IPS-NIHi11 (cell line): ENCODE measurements at regions not wholly inside any gene's neighbourhood (a gene's known extent, or its start where the extent isn't known, plus 50 kb on each side); places are given as distances from the start of the nearest gene placed in this dataset.
A peak's percentile ranks its signal among the peaks of the same experiment; 100 is the strongest.

Source experiments
- DNase-seq: peaks from one replicate; pipeline ENCODE4 v3.0.0; 2012; ENCODE audit warnings: mixed read lengths, low spot score

GRCh38 chr14:58947814-58948445 lies 240.5 kb upstream of the DAAM1 start:
- DNase-seq = no peak

DNA sequence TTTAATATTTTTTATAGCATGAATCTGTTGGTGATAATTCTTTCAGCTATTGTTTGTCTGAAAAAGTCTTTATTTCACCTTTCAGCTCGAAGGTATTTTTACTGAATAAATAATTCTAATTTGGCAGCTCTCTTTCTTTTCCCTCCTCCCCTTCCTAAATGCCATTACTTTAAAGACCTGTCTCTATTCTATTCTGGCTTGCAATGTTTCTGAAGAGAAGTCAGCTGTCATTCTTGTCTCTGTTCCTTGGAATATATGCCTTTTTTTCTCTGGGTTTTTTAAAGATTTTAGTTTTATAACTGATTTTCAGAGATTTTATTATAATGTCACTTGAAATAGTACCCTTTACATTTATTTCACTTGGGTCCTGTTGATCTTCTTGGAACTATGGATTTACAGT lies 237.9 kb upstream of the DAAM1 start:
- no peak for DNase-seq

DNA sequence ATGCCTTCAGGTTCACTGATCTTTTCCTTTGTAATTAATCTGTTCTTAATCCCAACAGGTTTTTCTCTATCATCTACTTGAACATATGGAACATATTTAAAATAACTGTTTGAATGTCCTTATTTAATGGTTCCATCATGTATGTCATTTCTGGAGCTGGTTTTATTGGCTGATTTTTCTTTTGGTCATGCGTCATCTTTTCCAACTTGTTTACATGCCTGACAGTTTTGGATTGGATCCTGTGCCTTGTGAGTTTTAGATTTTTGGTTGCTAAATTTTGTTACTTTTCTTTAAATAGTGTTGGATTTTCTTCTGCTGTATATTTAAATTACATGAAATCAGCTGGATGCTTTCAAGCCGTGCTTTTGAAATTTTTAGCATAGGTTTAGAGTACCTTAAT lies 237.3 kb upstream of the DAAM1 start:
- DNase-seq = no peak

GRCh38 chr14:58954052-58954451 lies 234.4 kb upstream of the DAAM1 start:
- DNase-seq = no peak

GRCh38 chr14:58954901-58955861 lies 233.3 kb upstream of the DAAM1 start:
- no peak for DNase-seq

DNA sequence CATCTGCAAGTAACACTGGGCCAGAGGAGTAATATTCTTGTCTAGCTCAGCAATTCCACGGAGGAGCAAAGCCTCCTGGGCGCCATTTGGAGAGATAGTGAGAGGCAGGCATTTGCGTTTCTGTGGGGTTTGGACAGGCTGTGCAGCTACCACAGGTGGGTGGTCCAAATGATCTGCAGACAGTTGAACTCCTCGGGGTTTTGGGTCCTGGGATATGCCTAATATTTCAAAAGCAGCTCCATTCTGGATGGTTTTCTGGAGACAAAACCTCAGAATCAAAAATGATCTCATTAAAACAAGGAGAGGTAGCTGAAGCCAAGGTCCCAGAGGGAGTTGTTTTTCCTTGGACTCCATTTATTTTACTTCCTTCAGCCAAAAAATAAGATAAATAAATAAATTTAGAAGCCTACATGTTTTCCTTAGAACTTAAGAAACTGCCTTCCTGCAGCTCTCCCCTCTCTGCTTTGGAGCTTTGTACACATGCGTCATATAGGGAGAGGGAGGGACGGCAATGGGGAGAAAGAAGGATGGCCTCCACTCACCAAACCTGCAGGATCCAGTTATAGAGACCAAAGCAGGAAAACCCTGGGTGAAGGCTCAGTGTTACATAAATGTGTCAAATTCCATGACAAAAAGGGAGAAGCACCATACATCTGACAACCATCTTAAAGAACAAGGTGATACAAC lies 227.3 kb upstream of the DAAM1 start:
- no peak for DNase-seq

DNA sequence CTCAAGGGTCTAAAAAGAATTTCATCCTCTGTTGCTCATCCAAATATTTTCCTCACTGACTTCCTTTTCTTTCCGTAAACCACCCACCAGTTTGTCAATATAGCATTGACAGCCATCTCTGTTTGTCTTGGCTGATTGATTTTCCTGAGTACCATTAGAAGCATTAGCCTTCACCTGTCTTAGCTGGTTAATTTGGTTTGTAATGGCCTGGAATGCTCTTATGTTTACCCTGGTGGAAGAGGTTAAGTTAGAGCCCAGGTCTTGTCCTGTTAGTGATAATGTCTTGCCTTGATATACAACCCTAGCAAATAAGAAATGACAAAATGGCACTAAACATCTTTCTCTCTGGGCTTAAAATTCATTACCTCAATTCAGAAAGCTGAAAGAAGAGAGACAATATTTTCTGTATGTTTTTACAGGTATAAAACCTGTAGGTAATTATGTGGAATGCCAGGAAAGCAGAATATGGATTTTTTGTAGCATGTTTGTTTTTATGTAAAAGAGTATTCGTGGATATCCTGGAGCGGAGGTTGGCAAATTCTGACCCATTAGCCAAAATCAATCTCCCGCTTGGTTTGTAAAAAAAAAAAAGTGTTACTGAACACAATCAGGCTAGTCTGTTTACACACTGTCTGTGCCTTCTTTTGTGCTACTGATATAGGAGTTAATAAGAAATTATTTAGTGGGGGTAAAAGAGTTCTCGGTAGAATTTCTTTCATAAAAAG lies 224.4 kb upstream of the DAAM1 start:
- no peak for DNase-seq

GRCh38 chr14:58964598-58964928 lies 223.9 kb upstream of the DAAM1 start:
- DNase-seq = no peak

GRCh38 chr14:58965601-58966000 lies 222.9 kb upstream of the DAAM1 start:
- DNase-seq = no peak

DNA sequence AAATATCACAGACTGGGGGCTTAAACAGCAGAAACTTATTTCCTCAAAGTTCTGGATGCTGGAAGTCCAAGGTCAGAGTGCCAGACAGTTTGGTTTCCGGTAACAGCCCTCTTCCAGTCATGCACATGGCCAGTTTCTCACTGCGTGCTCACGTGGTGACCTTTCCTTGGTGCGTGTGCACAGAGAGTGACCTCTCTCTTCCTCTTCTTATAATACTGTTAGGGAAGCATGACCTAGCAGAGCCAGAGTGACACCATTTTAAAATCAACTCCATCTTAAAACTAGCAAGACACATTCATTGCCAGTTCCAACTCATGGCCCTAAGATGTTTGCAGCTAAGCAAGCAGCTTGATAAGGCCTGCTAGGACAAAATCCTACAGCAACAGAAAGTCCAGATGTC lies 221.5 kb upstream of the DAAM1 start:
- DNase-seq = no peak

DNA sequence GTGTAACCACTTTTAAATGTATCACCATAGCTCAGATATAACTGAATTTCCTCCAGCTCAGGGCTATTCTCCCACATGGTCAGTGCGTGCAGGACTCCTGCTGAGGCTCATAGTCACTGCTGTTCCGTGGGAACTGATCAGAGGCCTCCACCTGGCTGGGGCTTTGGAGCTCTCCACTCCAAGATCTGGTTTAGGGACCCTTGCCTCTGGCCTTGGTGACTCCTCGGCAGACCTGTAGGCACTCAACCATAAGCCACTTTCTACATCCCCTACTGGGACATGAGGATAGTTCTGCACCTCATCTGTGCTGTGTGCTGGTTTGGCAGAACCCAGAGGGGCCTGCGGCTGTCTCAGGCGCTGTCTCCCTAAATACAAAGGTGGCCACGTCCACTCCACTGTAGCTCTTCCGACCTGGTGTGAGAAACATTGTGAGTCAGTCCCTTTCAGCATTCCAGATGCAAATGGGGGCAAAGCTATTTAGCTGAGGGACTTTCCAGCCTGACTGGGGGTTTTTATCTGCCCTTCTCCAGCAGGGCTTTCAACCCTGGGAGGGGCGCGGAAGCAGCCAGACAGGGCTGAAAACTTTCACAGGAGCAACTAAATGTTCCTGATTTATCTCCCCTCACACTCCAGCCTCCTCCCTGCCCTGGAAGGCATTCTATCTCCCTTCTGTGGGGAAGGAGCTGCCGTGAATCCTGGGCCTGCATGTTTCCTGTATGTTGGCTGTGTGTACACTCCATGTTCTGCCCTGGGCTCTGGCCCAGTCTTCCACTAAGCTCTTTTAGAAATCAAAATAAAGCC lies 218.3 kb upstream of the DAAM1 start:
- peak; percentile 33 for DNase-seq

DNA sequence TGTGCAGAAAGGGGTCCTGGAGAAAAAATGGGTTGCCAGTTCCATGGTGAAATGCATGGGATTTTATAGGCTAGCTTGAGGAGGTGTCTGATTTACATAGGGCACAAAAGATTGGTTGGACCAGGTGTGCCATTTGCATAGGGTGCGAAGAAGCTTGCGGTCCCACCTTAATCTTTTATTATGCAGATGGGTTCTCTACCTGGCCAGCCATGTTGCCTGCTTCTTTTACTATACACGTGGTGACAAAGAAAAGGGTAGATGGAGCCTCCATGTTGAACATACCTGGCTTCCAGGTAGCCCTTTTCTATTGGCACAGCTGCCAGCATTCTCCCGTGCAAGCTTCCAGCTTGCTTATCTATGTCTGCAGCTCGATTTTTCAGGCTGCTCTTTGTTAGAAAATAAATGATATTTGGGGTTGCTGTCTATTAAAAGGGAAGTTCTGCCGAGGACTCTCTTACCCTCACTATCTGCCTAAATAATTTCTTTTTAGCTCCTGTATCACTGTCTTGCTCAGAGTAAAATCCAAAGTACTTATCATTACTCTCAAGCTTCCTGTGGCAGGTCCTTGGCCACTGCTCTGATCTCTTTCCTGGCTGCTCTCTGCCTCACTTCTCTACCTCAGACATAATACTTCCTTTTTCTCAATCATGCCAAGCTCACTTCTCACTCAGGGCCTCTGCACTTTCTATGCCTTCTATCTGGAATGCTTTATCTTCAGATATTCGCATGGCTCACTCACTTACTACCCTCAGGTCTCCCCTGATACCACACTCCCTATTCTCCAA lies 216.0 kb upstream of the DAAM1 start:
- no peak for DNase-seq

GRCh38 chr14:58977366-58977765 lies 211.1 kb upstream of the DAAM1 start:
- no peak for DNase-seq

GRCh38 chr14:58978343-58978742 lies 210.1 kb upstream of the DAAM1 start:
- DNase-seq = no peak

DNA sequence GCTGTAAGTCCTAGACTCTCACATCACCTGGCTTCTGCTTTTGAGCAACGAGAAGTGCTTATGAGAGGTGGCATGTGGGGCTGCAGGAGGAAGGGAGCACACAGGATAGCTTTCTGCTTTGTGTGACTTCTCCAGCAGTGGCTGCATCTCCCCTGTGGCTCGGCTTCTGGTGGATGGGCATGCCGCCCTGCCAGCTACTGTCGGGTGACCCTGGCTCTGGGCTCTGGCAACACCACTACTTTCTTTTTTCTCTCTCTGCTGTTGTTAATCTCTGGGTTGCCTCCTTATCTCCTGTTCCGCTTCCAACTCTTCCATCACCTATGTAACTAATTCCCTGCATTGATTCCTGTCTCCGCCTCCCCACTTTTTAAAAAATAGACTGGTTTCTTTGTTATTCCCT lies 209.1 kb upstream of the DAAM1 start:
- no peak for DNase-seq

- no peak for DNase-seq
Observed at GRCh38 chr14:58981840-58982239, 206.6 kb upstream of the DAAM1 start.

- DNase-seq = no peak
Observed at GRCh38 chr14:58985786-58986185, 202.7 kb upstream of the DAAM1 start.

DNA sequence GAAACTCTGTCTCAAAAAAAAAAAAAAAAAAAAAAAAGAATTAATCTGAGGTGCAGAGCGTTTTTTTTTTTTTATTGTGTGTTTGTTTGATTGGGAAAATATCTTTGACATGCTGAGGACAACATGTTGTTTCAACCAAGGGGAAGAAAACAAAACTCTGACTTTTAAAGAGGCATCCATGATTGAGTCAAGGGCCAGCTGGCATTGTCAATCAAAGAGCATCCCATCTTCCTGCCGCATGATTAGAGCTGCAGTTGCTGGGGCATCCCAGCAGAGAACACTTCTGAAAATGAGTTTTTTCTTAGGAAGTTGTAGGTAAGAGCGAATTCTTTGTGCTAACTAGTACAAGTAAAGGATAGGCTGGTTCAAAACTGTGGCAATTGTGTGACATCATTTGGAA lies 200.9 kb upstream of the DAAM1 start:
- no peak for DNase-seq

DNA sequence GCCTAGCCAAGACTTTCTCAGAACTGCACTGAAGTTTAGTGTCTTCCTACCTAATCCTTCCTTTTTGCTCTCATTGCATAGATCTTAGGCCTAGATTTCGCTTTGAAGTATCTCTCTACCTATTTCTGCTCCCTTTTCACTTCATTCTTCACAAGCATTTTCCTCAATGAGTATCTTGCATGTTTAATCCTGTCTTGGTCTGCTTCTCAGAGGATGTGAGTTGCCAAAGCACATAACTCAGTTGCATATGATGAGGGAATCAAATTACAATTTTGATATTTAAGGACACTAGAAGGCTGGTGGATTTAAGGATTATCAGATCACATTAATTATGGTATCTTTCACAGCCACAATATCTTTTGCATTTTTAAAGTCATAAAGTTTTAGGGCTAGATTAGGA lies 195.5 kb upstream of the DAAM1 start:
- no peak for DNase-seq

- DNase-seq = no peak
Observed at GRCh38 chr14:58994130-58994529, 194.3 kb upstream of the DAAM1 start.

GRCh38 chr14:59004012-59004411 lies 184.5 kb upstream of the DAAM1 start:
- DNase-seq = no peak
